Lung (tissue), 11 donors: ENCODE measurements at regions not wholly inside any gene's neighbourhood (a gene's known extent, or its start where the extent isn't known, plus 50 kb on each side); places are given as distances from the start of the nearest gene placed in this dataset.

ENCODE experiments used
- ATAC-seq: fragments of 200-7000 bp; cut with Tn5 transposase; one replicate; pipeline ENCODE4 v1.9.1; 2020; ENCODE audit warnings: moderate number of reproducible peaks; ENCODE audit not compliant: insufficient read depth, low FRiP score
- DNase-seq, 3 donors: peaks; one replicate each; pipeline ENCODE4 v3.0.0-alpha.2; 2013 to 2017
- H3K27ac ChIP-seq, 2 donors: one replicate each; pipeline ENCODE4 v1.5.1; 2013; ENCODE audit warnings: mild to moderate bottlenecking in 2 of 2, moderate library complexity in 2 of 2, control low read depth in 1 of 2, inconsistent platforms in 1 of 2, low read depth in 1 of 2, low read length in 1 of 2
- H3K27me3 ChIP-seq, 3 donors: one replicate each; pipeline ENCODE4 v1.5.1; 2013; ENCODE audit warnings: low read length in 2 of 3; ENCODE audit not compliant: control insufficient read depth in 3 of 3, insufficient read depth in 3 of 3
- H3K36me3 ChIP-seq, 4 donors: one replicate each; pipeline ENCODE4 v1.5.1; 2013; ENCODE audit warnings: low read length in 4 of 4, mild to moderate bottlenecking in 1 of 4, moderate library complexity in 1 of 4; ENCODE audit not compliant: control insufficient read depth in 4 of 4, insufficient read depth in 4 of 4
- H3K4me1 ChIP-seq, 5 donors: one replicate each; pipeline ENCODE4 v1.5.1; 2013; ENCODE audit warnings: low read length in 5 of 5, mild to moderate bottlenecking in 2 of 5, moderate library complexity in 1 of 5; ENCODE audit not compliant: control insufficient read depth in 5 of 5, insufficient read depth in 5 of 5
- H3K4me3 ChIP-seq: one replicate; pipeline ENCODE4 v1.5.1; 2013; ENCODE audit warnings: mild to moderate bottlenecking, control low read depth, moderate library complexity
- H3K9ac ChIP-seq, 2 donors: one replicate each; pipeline ENCODE4 v1.5.1; 2013; ENCODE audit warnings: low read length in 2 of 2, control low read depth in 1 of 2; ENCODE audit not compliant: insufficient read depth in 1 of 2
- H3K9me3 ChIP-seq, 4 donors: one replicate each; pipeline ENCODE4 v1.5.1; 2013; ENCODE audit warnings: low read length in 3 of 4, mild to moderate bottlenecking in 1 of 4, moderate library complexity in 1 of 4; ENCODE audit not compliant: control insufficient read depth in 4 of 4, insufficient read depth in 3 of 4
- CTCF ChIP-seq: IDR thresholded peaks from 2 replicates; pipeline ENCODE4 v1.5.1; 2012; ENCODE audit warnings: mild to moderate bottlenecking; ENCODE audit errors: control extremely low read depth, extremely low read depth
- WGBS, 2 donors: extraction: QIAGEN DNeasy Blood & Tissue Kit; methylation state at CpG; one replicate each; pipeline ENCODE4 v1.1.7; 2013; 5-methylcytosine and 5-hydroxymethylcytosine counted together
- donor health status: control.
- donor health status: control.
- donor health status: Bipolar disorder and iron deficiency.
- donor health status: healthy.
- donor health status: DM: yes; HTN: yes; CAD: no.

- Histone ChIP-seq H3K4me1 (peaks cover 0 to 12% (median 2%) of the 10 kb centered on the region in 5 donors), H3K27ac (no peak overlapping the region), H3K36me3 (no peaks in the 10 kb centered on the region), H3K4me3 (no peak overlapping the region), H3K9ac (no peak overlapping the region), H3K27me3 (no peaks in the 10 kb centered on the region), H3K9me3 (no peaks in the 10 kb centered on the region)
- DNase-seq (no peak), ATAC-seq (no peak)
- 81 to 82% methylated on average over 4 of the region's 4 CpGs for WGBS, 2 donors
- no peak for TF ChIP-seq CTCF
Observed at GRCh38 chr11:95404370-95404769, 173.4 kb upstream of the SESN3 start.

- no peak for ATAC-seq
Observed at GRCh38 chr11:95398437-95399112, 167.6 kb upstream of the SESN3 start.

GRCh38 chr11:95392644-95393043 is 161.6 kb upstream of the SESN3 start:
- H3K27ac ChIP-seq: no peak overlapping the region
- no peak for TF ChIP-seq CTCF
- H3K4me3 ChIP-seq: no peak overlapping the region
- no peaks in the 10 kb centered on the region for H3K4me1 ChIP-seq
- no peak overlapping the region for H3K9ac ChIP-seq
- ATAC-seq: no peak
- DNase-seq: no peak
- no peaks in the 10 kb centered on the region for H3K27me3 ChIP-seq
- WGBS, 2 donors: 82 to 92% methylated on average over 1 of the region's 1 CpG
- no peaks in the 10 kb centered on the region for H3K9me3 ChIP-seq
- no peaks in the 10 kb centered on the region for H3K36me3 ChIP-seq

More at GRCh38 chr11:95398437-95399112, 167.6 kb upstream of the SESN3 start:
- no peaks in the 10 kb centered on the region for H3K4me1 ChIP-seq
- no peak for DNase-seq
- no peak overlapping the region for H3K27ac ChIP-seq
- no peaks in the 10 kb centered on the region for H3K9me3 ChIP-seq
- TF ChIP-seq CTCF: no peak
- no peak overlapping the region for H3K4me3 ChIP-seq
- H3K9ac ChIP-seq: no peak overlapping the region
- H3K36me3 ChIP-seq: no peaks in the 10 kb centered on the region
- 92 to 95% methylated on average over 3 of the region's 3 CpGs for WGBS, 2 donors
- H3K27me3 ChIP-seq: no peaks in the 10 kb centered on the region

GRCh38 chr11:95389427-95389826 is 158.4 kb upstream of the SESN3 start:
- 77 to 84% methylated on average over 1 of the region's 1 CpG for WGBS, 2 donors
- TF ChIP-seq CTCF: no peak
- no peak overlapping the region for H3K4me3 ChIP-seq
- H3K4me1 ChIP-seq: no peaks in the 10 kb centered on the region
- no peaks in the 10 kb centered on the region for H3K36me3 ChIP-seq
- DNase-seq: no peak
- no peak overlapping the region for H3K9ac ChIP-seq
- no peaks in the 10 kb centered on the region for H3K9me3 ChIP-seq
- H3K27me3 ChIP-seq: no peaks in the 10 kb centered on the region
- H3K27ac ChIP-seq: no peak overlapping the region
- no peak for ATAC-seq
